GM12878 (cell line): ENCODE measurements at regions not wholly inside any gene's neighbourhood (a gene's known extent, or its start where the extent isn't known, plus 50 kb on each side); places are given as distances from the start of the nearest gene placed in this dataset.

ENCODE experiments used
- HDAC2 ChIP-seq: fragments of 200-600 bp; sonication (generic); IDR thresholded peaks from 2 replicates; pipeline ENCODE4 v1.6.1; 2017
- NFYB ChIP-seq: IDR thresholded peaks from 2 replicates; pipeline ENCODE4 v1.6.1; 2011; ENCODE audit warnings: low read depth, mild to moderate bottlenecking, low read length, improper control_type of control experiment, moderate library complexity; ENCODE audit not compliant: insufficient read depth

DNA sequence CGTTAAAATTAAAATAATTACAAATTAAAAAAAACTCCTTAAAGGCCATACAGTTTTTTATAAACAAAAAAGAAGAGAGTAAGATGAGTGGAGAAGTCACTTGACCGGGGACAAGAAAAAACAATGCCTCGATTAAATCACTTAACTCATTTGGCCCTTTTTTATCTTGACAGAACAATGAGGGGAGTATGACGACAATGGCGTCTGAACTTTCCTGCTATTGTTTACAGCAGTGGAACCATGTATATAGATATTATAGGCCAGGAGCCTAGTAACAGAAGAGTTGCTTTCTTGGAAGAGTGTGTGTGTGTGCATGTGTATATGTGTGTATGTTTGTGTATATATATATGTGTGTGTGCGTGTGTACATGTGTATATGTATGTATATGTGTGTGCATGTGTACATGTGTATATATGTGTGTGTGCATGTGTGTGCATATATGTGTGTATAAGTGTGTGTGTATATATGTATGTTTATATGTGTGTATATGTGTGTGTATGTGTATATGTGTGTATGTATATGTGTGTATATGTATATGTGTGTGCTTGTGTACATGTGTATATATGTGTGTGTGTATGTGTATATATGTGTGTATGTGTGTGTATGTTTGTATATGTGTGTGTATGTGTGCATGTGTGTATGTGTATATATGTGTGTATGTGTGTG lies 153.4 kb upstream of the FAT1 start:
- no peak for TF ChIP-seq NFYB
- no peak for TF ChIP-seq HDAC2
